Stimulated activated CD8-positive, alpha-beta memory T cell treated with anti-CD3 and anti-CD28 coated beads, Interleukin-7, amount 100 ng/mL, for 4 hours (primary cell): ENCODE measurements at regions not wholly inside any gene's neighbourhood (a gene's known extent, or its start where the extent isn't known, plus 50 kb on each side); places are given as distances from the start of the nearest gene placed in this dataset.

ENCODE experiments used
- DNase-seq, 2 donors: peaks; one replicate each; pipeline ENCODE4 v3.0.0-alpha.2; 2020; ENCODE audit warnings: low read depth in 2 of 2

DNA sequence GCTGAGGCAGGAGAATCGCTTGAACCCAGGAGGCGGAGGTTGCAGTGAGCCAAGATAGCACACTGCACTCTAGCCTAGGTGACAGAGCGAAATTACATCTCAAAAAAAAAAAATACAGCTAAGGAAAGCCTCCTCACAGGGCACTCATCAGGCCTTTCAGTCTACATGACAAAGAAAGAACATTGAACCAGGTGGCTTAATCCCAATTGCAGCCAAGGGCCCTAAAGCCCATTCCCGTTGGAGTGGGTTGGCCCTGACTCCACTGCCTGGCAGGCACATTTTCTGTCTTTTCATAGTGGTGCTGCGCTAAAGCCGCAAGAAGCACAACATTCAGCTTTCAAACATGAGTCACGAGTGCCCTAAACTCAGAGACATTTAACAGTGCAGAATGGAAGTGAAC is 372.5 kb downstream of the RNF144A start:
- no peak for DNase-seq

DNA sequence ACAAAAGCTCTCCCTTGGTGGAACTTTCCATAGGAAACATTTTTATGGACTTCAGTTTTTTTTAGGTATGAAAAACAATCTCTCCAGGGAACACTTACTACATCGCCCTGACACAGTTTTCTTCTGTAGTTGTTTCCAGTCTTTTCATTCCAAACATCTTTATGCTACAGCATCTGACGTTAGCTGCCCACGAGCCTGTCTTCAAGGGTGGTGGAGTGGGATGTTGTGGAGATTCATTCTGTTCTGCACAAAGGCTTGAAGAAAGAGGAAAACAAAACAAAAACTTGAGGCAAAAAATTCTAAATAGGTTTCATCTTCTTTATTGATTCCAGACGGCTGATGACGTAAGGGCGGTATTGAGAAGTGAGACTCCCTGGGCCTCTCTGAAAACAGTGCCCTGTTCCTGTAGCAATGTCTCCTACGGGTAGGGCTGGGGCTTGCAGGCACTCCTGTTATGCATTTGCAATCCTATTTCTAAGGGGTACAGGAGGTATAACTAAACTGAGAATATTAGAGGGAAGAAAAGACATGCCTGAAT is 375.0 kb downstream of the RNF144A start:
- DNase-seq: no peak

DNA sequence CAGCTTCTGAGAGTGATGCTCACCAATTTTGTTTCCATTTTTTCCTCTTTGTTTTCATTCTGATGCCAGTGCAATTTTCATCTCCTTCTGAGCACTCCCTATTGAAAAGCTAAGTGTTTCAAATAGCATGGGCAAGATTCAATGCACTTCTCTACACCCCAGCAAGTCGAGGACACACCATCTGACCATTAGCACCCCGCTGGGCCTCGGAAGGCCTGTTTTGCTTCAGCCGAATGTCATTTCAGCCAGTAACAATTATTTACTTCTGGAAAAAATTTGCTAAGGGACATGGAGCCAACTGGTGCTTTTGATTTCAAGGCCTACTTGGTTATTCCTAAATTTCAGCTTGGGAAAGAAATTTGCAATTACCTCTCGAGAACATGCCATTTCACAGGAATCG is 392.4 kb downstream of the RNF144A start:
- no peak for DNase-seq

DNA sequence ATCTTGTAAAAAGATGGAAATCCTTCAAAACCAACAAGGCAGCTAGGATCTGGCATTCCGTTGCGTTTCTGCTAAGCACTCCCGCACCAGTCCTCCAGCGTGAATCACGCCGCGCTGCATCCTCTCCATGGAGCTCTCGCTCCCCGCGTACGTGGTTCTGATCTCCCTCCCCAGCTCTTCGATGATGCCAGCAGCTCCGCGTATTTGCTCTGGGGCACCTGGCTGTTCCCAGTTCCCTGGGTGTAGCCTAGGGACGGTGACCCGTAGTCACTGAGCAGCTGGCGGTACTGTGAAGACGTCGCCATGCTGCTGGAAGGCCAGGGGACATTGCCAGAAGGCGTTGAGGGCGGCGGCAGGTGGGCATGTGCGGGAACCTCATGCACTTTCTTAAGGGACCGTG is 407.5 kb downstream of the RNF144A start:
- no peak for DNase-seq

DNA sequence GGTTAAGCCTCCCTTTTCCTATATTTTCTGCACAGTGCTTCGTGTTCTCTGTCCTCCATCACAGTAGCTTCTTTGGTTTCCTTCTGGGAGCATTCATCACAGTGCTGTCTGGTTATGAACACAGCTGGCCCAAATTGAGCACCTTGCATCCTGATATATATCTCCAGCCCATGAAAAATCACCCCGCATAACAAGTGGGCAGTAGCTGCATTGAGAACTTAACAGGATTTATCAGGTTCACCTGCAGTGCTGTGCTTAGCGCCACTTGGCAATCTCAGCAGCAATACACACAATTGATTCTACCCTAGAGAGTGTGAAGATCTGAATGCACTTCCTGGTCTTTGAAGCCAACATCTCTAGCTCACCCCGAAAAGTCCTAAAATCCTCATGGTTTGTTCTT is 408.0 kb downstream of the RNF144A start:
- DNase-seq: no peak

DNA sequence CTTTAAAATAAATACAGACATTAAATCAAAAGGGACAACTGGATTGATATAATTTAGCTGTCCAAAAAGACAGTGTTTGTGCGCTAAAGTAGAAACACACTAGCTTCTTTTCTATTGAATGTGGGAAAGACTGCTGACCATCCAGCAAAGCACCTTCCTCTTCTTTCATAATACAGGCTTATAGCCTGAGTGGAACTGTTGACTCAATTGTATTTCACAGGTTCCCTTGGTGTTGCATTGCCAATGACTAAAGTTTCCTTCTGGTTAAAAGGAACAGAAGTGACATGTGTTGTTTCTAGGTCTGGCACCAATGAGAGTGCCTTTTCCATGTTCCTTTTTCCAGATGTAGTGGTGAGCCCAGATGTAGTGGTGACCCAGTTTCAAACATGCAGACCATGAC is 412.3 kb downstream of the RNF144A start:
- no peak for DNase-seq

DNA sequence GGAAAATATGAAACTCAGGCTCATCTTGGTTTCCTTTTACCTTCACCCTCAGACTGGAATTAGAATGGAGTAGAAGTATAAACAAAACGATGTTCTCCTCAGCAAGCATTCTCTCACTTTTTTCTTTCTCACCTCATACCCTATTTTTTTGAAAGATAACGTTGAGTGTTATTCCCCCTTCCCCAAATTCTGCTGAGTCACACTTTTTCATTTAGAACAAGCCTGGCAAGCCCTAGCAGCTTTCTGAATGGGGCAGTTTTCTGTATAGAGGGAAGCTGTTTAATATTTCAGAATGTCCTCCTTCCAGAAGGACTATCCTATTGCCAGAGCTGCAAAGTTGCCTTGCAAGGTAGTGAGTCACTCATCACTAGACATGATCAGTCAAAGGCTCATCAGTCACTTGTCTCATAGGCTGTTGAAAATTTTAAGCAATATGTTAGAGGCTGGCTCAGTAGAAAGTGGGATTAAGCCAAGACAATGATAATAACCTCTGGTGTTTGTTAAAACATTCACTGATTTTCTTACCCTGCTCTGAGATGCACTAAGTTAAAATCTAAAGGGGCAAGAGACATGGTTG is 416.1 kb downstream of the RNF144A start:
- DNase-seq: no peak

DNA sequence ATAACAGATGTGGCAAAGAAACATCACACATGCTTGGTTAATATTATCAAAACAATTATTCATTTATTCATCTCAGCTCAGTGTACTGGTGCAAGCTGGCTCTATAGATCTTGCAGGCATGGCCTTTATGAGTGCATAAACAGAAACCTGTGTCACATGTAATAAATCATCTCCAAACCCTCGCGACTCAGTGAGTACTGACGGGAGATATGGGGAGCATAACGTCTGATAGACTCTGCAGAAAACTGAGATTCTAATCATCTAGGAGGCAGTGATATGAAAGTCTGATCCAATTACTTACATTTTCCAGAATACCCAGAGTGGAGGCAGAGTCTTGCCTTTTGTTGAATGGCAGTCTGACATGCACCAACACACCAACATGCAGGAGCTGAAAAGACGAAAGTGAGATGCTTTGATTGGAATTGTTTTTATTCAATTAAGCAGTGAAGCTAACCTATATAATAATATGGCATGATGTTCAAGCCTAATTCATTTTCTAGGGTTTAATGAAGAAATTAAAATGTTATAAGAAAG is 416.8 kb downstream of the RNF144A start:
- no peak for DNase-seq

DNA sequence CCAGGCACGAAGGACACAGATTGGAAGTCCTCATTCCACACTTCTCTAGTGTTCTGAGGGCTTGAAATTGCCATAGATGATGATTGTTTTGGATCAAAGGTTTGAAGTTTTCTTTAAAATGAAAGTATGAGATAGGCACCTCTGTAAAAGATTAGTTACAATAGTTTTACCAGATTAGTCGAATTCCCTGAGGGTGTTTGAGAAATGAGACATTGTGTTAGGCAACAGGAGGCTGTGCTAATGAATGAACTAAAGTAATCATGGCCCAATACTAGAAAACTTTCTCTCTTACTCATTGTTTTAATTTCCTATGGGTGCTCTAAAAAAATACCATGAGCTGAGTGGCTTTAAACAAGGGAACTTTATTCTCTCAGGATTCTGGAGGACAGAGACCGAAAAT is 421.7 kb downstream of the RNF144A start:
- DNase-seq: no peak

DNA sequence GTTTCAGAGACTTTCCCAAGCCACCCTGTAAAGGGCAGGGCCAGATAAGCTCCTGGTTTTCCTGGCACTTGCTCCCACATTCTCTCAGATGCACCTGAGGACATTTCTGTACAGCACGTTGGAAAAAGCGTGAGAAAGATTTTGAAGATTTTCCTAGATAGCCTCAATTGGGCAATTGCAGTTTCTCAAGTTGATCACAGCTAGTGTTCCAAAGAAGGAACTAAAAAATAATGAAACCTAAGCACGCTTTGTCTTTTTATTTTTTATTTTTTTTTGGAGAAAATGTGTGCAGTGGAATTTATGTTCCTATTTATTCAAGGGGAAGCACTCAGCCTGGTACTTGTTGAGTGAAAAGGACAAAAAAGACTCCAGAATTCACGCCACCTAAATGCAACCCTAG is 429.1 kb downstream of the RNF144A start:
- no peak for DNase-seq

DNA sequence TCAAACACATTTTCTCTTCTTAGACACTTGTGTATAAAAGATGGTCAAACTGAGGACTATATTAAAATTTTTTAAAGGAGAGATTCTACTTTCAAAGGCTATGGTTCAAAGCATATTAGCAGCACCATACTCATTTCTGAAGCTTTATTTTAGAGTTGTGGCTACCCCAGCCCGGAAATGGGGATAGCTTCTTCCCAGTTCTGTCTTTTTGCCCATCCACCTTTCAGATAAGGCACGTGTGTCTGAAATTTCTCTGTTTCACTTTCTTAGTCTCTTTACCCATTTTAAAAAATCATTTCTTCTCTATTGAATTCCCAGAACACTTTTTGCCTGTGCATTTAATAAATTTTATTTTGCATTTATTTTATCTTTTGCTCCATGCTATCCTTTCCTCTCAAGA is 431.5 kb downstream of the RNF144A start:
- no peak for DNase-seq

DNA sequence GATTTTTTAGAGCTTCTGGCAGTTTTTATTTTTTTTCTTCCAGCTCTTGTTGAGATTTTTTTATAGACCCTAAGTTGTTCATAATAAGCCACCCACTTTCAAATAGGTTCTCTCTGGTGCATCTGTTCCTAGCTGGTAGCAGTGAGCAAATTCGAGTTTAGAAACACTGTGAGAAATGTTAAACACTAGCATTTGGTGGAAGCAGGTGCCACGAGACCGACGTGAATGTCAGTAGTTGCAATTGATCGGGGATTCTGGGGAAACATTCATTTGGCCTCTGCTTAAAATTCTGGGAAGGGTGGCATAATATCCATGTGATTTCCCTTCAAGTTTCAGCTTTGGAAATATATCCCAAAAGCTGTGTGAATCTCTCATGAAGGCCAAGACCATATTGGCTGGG is 435.0 kb downstream of the RNF144A start:
- DNase-seq: no peak

DNA sequence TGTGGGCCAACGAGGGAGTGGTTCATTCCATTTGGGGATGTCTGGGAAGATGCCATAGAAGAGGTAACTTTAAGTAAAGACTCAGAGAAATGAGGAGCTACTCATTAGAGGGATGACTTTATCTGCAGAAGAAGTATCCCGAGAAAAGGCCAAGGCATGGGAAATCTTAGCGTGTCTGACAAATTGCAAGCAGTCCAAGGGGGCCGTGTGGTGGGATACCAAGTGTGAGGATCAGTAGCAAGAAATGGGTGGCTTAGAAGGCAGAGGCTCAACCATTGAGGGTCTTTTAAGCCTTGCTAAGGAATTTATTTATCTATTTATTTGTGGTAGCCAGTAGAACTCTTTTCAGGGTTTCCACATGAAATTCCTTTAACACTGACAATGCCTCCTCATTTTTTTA is 436.4 kb downstream of the RNF144A start:
- DNase-seq: no peak

DNA sequence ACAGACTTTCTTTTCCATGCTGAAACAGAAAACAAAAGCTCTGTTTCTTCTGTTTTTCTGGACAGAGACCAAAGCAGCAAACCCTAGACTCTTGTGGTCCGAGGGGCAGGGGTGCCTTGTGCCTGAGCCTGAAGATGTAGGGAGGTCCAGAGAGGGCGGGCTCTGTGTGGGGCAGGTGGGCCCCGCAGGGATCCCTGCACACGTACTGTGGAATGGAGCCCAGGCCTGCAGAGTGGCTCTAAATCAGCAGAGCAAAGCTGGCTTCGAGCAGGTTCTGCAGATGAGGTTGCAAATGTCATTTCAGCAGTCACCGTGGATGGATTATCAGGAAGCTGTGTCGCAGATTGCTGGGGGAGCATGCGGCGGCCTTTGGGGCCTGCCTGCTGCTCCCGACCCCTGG is 438.6 kb downstream of the RNF144A start:
- DNase-seq: no peak

DNA sequence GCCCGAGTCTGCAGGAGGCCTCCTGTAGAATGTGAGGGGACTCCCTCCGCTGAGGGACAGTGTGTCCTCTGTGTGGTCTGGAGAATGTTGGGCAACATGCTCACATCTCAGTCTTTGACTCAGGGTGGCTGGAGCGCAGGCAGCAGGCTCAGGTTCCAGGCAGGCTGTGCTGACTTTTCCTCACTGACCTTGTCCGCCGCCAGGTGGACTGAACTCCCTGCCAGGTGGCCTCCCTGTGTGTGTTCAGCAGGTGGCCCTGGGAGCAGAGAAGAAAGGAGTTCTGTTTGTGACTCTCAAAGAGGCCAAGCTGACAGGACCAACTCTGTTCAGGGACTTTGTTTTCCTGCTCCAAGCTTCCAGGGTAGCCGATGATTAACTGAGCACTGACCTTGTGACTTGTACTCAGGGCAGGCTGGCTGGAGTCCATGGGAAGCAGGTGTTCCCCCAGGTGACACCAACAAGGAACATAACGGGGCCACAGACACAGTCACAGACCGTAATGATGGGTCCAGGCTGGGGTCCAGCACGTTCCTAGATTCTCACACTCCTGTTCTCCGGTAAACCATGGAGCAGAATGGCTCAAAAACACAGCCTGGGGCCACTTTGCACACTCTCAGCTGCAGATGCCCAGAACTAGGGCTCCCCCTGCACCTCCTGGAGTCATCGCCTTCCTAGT is 439.8 kb downstream of the RNF144A start:
- DNase-seq: no peak

DNA sequence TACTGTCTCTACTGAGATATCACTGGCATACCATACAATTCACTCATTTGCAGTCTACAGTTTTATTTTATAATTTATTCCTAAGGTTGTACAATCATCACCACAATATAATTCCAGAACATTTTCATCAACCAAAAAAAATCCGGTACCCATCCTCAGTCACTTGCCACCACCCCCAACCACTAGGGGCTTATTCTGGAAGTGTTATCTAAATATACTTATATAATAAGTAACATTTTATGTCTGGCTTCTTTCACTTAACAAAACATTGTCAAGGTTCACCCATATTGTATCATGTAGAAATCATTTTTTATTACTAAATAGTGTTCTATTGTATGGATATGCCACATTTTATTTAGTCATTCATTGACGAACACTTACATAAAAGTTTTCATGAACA is 440.8 kb downstream of the RNF144A start:
- DNase-seq: no peak

DNA sequence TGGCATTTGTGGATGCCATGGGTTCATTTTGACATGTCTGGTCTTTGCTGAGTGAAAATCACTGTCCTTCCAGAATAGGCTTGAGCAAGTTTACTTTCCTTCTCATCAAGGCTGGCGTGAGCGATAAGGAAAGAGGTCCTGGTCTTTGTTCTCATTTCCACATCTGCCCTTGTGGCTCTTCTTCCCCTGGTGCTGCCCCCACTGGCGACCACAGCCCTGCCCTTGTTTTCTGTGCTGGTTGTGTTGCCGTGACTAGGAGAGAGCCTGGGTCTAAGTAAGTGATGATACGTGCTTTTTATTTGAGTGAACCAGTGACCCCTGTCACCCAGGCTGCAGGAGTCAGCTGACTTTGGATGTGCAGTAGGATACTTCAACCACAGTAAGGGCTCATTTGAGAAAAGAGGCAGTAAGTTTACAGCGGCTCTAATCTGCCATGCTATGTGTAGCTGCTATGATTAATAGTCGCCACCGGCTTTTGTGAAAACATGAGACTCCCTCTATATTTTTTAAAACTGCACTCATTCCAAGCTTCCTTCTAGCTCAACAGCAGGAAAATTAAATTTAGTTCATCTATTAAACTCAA is 441.7 kb downstream of the RNF144A start:
- no peak for DNase-seq

DNA sequence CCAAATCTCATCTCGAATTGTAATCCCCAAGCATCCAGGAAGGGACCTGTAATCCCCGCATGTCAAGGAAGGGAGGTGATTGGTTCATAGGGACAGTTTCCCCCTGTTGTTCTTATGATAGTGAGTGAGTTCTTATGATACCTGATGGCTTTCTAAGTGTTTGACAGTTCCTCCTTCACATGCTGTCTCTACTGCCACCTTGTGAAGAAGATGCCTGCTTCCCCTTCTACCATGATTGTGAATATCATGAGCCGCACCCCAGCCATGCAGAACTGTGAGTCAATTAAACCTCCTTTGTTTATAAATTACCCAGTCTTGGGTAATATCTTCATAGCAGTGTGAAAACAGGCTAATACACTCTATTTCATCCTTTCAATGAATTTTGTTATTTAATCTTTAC is 446.7 kb downstream of the RNF144A start:
- no peak for DNase-seq

DNA sequence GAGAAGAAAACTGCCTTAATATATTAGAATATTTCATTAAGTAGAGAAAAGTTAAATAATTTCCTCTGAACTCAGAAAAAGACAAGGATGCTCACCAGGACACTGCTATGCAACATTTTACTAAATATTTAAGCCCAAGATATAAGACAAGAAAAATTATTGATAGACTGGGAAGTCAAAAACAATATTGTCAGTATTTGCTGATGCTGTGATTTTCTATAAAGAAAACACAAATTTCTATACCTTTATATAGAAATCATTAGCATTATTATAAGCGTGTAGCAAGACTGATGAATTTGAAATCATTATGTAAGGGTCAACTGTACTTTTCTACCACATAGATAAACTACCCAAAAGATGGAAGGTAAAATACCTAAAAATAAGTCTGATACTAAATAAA is 451.0 kb downstream of the RNF144A start:
- no peak for DNase-seq

DNA sequence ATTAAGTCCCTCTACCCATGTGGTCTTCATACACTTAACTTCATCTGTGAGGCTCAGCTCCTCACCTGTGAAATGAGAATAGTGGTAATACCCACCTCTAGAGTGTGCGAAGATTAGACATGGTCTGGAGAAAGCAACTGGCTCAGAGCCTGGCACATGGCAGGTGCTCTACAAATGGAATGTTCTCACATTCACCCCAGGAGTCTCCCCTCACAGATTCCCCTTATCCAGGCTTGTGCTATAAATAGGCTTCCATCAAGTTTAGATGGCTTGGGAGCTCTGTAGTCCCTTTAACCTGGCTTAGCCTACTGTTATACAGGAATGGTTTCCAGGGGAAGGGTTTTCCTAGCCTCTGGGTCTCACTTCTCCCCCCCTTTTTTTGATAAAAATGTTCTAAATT is 455.9 kb downstream of the RNF144A start:
- no peak for DNase-seq

DNA sequence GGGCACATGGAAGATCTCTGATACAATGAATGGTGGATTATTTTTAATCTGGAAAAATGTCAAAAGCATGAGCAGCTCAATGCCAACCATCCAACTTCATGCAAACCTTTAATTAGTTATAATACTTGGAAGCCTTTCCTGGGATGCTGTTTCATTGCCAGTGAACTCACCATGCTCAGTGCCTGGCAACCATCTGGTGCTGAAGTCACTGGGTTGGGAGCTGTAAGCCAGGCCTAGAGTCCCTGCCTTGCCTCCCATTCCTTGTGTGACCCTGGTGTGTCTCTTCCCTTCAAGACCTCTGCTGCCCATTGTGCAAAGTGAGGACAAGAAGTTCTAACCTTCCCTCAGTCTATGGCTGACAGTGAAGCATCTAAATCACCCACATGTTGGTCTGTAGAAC is 458.7 kb downstream of the RNF144A start:
- no peak for DNase-seq

DNA sequence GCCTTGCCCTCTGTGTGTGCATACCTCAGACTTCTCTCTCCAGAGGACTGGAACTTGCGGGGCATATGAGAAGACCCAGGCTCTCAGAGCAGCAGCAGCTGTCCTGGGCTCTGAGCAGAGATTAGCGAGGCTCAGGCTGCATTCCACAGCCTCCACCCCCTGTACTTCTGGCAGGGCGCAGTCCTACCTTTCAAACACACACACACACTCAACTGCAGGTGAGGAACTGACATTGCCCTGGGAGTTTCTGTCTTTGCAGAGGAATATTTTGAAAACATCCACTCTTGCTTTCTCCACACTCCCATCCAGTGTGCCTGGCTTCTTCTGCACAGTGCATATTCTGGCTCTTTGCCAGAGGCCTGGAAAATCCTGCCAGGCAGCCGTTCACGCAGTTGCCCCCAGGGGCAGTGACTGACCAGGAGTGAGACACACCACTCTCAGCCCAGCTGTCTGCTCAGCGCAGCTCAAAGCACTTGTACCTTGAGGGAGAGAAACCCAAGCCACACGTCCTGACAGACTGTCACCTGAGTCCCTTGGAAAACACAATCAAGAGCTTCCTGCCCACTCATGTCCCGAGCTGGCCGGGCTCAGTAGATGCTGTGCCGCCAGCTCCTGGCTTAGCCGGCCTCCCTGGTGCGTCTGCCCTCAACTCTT is 460.8 kb downstream of the RNF144A start:
- DNase-seq: no peak

DNA sequence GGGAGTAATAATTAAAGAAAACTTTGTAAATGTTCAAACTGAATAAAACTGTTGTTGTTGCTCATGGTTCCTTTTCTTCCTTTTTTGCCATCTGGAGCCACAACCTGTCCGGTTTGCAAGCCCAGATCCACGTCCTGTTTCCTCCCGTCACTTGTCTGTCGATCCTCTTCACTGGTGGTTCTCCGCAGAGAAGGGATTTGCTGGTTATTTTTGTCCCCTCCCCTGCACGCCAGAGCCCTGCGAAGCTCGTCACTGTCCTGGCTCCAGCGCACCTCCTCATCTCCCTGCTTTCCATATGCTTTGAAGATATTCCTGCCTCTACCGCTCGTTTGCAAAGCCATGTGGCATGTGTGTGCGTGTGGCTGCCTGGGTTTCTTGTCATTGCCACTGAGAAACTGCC is 461.4 kb downstream of the RNF144A start:
- no peak for DNase-seq
